GM10266 (cell line): ENCODE measurements at regions not wholly inside any gene's neighbourhood (a gene's known extent, or its start where the extent isn't known, plus 50 kb on each side); places are given as distances from the start of the nearest gene placed in this dataset.

Source experiments
- DNase-seq: peaks from one replicate; pipeline ENCODE4 v3.0.0; 2012; ENCODE audit errors: extremely low spot score
- TF ChIP-seq, protein P1 (sequence below): IDR thresholded peaks from 2 replicates; pipeline ENCODE4 v1.5.1; 2012; ENCODE audit warnings: mild to moderate bottlenecking, low read depth; ENCODE audit not compliant: control insufficient read depth, insufficient read depth; ENCODE audit errors: missing control alignments

DNA sequence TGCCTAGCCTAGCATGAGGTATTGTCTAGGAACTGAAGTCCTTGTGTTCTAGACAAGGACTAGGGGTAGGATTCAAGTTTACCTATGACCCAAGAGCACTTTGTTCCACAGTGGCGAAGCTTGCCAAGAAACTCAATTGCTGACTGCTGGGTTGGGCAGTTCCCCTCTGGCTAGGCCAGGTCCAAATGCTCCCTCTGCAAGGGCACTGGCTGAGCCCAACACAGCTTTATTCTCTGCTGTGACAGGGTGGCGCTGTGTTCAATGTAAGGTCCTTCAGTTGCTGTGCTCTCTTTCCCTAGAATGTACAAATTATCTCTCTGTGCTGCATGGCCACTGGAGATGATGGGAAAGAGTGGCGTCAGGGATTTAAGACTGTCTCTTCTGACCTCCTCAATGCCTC, 950.8 kb downstream of the HACE1 start:
- no peak for DNase-seq
- TF ChIP-seq, protein P1, sequence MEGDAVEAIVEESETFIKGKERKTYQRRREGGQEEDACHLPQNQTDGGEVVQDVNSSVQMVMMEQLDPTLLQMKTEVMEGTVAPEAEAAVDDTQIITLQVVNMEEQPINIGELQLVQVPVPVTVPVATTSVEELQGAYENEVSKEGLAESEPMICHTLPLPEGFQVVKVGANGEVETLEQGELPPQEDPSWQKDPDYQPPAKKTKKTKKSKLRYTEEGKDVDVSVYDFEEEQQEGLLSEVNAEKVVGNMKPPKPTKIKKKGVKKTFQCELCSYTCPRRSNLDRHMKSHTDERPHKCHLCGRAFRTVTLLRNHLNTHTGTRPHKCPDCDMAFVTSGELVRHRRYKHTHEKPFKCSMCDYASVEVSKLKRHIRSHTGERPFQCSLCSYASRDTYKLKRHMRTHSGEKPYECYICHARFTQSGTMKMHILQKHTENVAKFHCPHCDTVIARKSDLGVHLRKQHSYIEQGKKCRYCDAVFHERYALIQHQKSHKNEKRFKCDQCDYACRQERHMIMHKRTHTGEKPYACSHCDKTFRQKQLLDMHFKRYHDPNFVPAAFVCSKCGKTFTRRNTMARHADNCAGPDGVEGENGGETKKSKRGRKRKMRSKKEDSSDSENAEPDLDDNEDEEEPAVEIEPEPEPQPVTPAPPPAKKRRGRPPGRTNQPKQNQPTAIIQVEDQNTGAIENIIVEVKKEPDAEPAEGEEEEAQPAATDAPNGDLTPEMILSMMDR: no peak

GRCh38 chr6:103895136-103895535, 964.6 kb downstream of the HACE1 start:
- DNase-seq: no peak
- TF ChIP-seq, protein P1: no peak

- no peak for DNase-seq
- TF ChIP-seq, protein P1: no peak
Observed at GRCh38 chr6:103893141-103893581, 966.6 kb downstream of the HACE1 start.

- no peak for DNase-seq
- TF ChIP-seq, protein P1: no peak
Observed at GRCh38 chr6:103886951-103887350, 972.8 kb downstream of the HACE1 start.

- no peak for DNase-seq
- TF ChIP-seq, protein P1: no peak
Observed at GRCh38 chr6:103885446-103885845, 974.3 kb downstream of the HACE1 start.

- no peak for DNase-seq
- TF ChIP-seq, protein P1: no peak
Observed at GRCh38 chr6:103879800-103880199, 979.9 kb downstream of the HACE1 start.

DNA sequence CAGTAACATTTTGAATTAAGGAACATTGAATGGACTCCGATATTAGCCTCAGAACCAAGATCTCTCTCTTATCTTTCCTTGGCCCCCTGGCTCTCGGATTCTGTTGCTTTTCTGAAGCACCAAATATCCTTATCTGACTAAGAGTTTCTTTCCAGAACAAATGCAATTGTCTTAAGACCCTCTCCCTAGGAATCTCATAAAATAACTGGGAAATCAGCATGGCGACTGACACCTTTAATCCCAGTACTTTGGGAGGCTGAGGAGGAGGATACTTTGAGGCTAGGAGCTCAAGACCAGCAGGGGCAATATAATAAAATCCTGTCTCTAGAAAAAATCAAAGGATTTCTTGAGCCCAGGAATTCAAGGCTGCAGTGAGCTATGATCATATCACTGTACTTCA, 984.5 kb downstream of the HACE1 start:
- TF ChIP-seq, protein P1: no peak

More for the DNA sequence above, 984.5 kb downstream of the HACE1 start:
- DNase-seq: no peak
